HG03025 (cell line): ENCODE measurements at regions not wholly inside any gene's neighbourhood (a gene's known extent, or its start where the extent isn't known, plus 50 kb on each side); places are given as distances from the start of the nearest gene placed in this dataset.
A peak's percentile ranks its signal among the peaks of the same experiment; 100 is the strongest.

Experiments
- ATAC-seq: cut with Tn5 transposase; IDR thresholded peaks from one replicate; pipeline ENCODE4 v1.9.1; 2021; ENCODE audit warnings: mild to moderate bottlenecking, moderate library complexity; ENCODE audit not compliant: unreplicated experiment, low FRiP score

- ATAC-seq: no peak
Measured at GRCh38 chr17:72402727-72403210, 281.9 kb downstream of the SOX9 start.

- no peak for ATAC-seq
Measured at GRCh38 chr17:72403713-72404209, 282.9 kb downstream of the SOX9 start.

GRCh38 chr17:72404872-72405271, 284.1 kb downstream of the SOX9 start:
- no peak for ATAC-seq

- ATAC-seq: no peak
Measured at GRCh38 chr17:72405662-72406230, 284.9 kb downstream of the SOX9 start.

- no peak for ATAC-seq
Measured at GRCh38 chr17:72406498-72406897, 285.7 kb downstream of the SOX9 start.

- ATAC-seq: no peak
Measured at GRCh38 chr17:72407336-72407909, 286.6 kb downstream of the SOX9 start.

GRCh38 chr17:72407931-72408330, 287.1 kb downstream of the SOX9 start:
- ATAC-seq: no peak

- ATAC-seq: no peak
Measured at GRCh38 chr17:72408641-72409040, 287.8 kb downstream of the SOX9 start.

GRCh38 chr17:72409405-72410002, 288.7 kb downstream of the SOX9 start:
- no peak for ATAC-seq

GRCh38 chr17:72411124-72411563, 290.3 kb downstream of the SOX9 start:
- no peak for ATAC-seq

- ATAC-seq: no peak
Measured at GRCh38 chr17:72412650-72413076, 291.8 kb downstream of the SOX9 start.

- ATAC-seq: no peak
Measured at GRCh38 chr17:72413077-72414031, 292.5 kb downstream of the SOX9 start.

- no peak for ATAC-seq
Measured at GRCh38 chr17:72414032-72414396, 293.2 kb downstream of the SOX9 start.

- ATAC-seq: no peak
Measured at GRCh38 chr17:72414967-72415853, 294.4 kb downstream of the SOX9 start.

GRCh38 chr17:72416054-72416675, 295.3 kb downstream of the SOX9 start:
- no peak for ATAC-seq

GRCh38 chr17:72416905-72417304, 296.1 kb downstream of the SOX9 start:
- ATAC-seq: no peak

- no peak for ATAC-seq
Measured at GRCh38 chr17:72417627-72418026, 296.8 kb downstream of the SOX9 start.

- ATAC-seq: peak; percentile 40
Measured at GRCh38 chr17:72419866-72420774, 299.3 kb downstream of the SOX9 start.
